Breast epithelium (tissue), 4 donors: ENCODE measurements at regions not wholly inside any gene's neighbourhood (a gene's known extent, or its start where the extent isn't known, plus 50 kb on each side); places are given as distances from the start of the nearest gene placed in this dataset.

ENCODE experiments used
- DNase-seq, 2 donors: peaks; one replicate each; pipeline ENCODE4 v3.0.0-alpha.2; 2019; ENCODE audit warnings: low spot score in 2 of 2
- H3K27ac ChIP-seq, 2 donors: fragments of 200-600 bp; sonication (generic) in 1 of 2; one replicate each; pipeline ENCODE4 v1.5.1; 2016 to 2019; ENCODE audit warnings: mild to moderate bottlenecking in 1 of 2
- H3K27me3 ChIP-seq, 2 donors: fragments of 200-600 bp; sonication (generic) in 1 of 2; one replicate each; pipeline versions ENCODE4 v1.5.1 to v1.6.0; 2017 to 2019; ENCODE audit warnings: control low read depth in 1 of 2, mild to moderate bottlenecking in 1 of 2
- H3K36me3 ChIP-seq: fragments of 200-600 bp; one replicate; pipeline ENCODE4 v1.5.1; 2019
- H3K4me1 ChIP-seq, 2 donors: fragments of 200-600 bp; sonication (generic); one replicate each; pipeline ENCODE4 v1.5.1; 2016 to 2019; ENCODE audit warnings: control low read depth in 1 of 2
- H3K4me3 ChIP-seq, 3 donors: fragments of 200-600 bp; sonication (generic); 1 replicate in 2 of 3; 2 replicates in 1 of 3; pipeline ENCODE4 v1.5.1; 2016 to 2019; ENCODE audit warnings: mild to moderate bottlenecking in 3 of 3, moderate library complexity in 2 of 3
- H3K9me3 ChIP-seq, 2 donors: fragments of 200-600 bp; sonication (generic) in 1 of 2; one replicate each; pipeline ENCODE4 v1.5.1; 2016 to 2019; ENCODE audit warnings: control low read depth in 1 of 2
- POLR2A ChIP-seq: fragments of 450-650 bp; IDR thresholded peaks from one replicate; pipeline ENCODE4 v1.6.1; 2016; ENCODE audit warnings: antibody characterized with exemption, mild to moderate bottlenecking, moderate library complexity
- POLR2AphosphoS5 ChIP-seq, 3 donors: sonication (generic); formaldehyde crosslinking; IDR thresholded peaks; one replicate each; pipeline ENCODE4 v1.6.1; 2017; ENCODE audit warnings: antibody characterized with exemption in 3 of 3
- intact Hi-C: fragments of 100-400 bp; cut with DNase I; formaldehyde crosslinking; loops from one replicate; pipeline ENCODE4 v1.15.1; 2023; ENCODE audit warnings: low total_unique reads
- TF ChIP-seq, protein P1 (sequence below), 3 donors: fragments of 450-650 bp; IDR thresholded peaks; one replicate each; pipeline ENCODE4 v1.5.1; 2016 to 2017; ENCODE audit warnings: antibody characterized with exemption in 3 of 3, mild to moderate bottlenecking in 3 of 3, moderate library complexity in 3 of 3

DNA sequence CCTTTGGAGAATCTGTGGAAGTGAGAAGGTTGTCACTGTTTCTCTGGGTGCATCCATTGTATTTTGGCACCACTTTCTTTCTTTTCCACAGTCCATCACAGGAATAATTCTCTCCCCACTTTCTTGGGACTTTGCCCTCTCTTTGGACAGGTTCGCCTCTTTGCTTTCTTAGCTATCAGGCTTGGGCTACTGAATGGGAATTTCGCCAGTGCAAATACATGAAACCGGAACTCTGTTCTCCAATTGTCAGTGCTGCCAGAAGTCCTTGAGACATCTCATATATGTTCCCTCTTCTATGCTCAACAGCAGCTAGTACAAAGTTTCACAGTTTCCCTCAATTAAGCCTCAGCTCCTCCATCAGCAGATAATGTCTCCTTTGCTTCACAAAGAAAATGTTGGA is 76.2 kb downstream of the NABP1 start:
- Histone ChIP-seq H3K36me3 (no peaks in the 10 kb centered on the region), H3K4me1 (no peaks in the 10 kb centered on the region), H3K27me3 (no peaks in the 10 kb centered on the region), H3K27ac (no peak overlapping the region), H3K9me3 (no peaks in the 10 kb centered on the region), H3K4me3 (no peak overlapping the region)
- TF ChIP-seq, protein P1, sequence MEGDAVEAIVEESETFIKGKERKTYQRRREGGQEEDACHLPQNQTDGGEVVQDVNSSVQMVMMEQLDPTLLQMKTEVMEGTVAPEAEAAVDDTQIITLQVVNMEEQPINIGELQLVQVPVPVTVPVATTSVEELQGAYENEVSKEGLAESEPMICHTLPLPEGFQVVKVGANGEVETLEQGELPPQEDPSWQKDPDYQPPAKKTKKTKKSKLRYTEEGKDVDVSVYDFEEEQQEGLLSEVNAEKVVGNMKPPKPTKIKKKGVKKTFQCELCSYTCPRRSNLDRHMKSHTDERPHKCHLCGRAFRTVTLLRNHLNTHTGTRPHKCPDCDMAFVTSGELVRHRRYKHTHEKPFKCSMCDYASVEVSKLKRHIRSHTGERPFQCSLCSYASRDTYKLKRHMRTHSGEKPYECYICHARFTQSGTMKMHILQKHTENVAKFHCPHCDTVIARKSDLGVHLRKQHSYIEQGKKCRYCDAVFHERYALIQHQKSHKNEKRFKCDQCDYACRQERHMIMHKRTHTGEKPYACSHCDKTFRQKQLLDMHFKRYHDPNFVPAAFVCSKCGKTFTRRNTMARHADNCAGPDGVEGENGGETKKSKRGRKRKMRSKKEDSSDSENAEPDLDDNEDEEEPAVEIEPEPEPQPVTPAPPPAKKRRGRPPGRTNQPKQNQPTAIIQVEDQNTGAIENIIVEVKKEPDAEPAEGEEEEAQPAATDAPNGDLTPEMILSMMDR (IDR thresholded peaks at IDR 0.05), result no peak
- TF ChIP-seq POLR2AphosphoS5 (IDR thresholded peaks at IDR 0.05) (no peak), POLR2A (no peak)
- intact Hi-C loops, result no loop called here
- DNase-seq, result no peak

GRCh38 chr2:191756761-191757160 is 78.8 kb downstream of the NABP1 start:
- intact Hi-C loops, result no loop called here
- Histone ChIP-seq H3K36me3 (no peaks in the 10 kb centered on the region), H3K4me1 (no peaks in the 10 kb centered on the region), H3K9me3 (no peaks in the 10 kb centered on the region), H3K27me3 (no peaks in the 10 kb centered on the region), H3K27ac (no peak overlapping the region), H3K4me3 (no peak overlapping the region)
- no peak for DNase-seq
- TF ChIP-seq POLR2AphosphoS5 (IDR thresholded peaks at IDR 0.05) (no peak), POLR2A (no peak)
- TF ChIP-seq, protein P1 (IDR thresholded peaks at IDR 0.05), result no peak

- Histone ChIP-seq H3K4me1 (no peaks in the 10 kb centered on the region), H3K27ac (no peak overlapping the region), H3K4me3 (no peak overlapping the region), H3K9me3 (no peaks in the 10 kb centered on the region), H3K27me3 (no peaks in the 10 kb centered on the region), H3K36me3 (no peaks in the 10 kb centered on the region)
- TF ChIP-seq POLR2AphosphoS5 (IDR thresholded peaks at IDR 0.05) (no peak), POLR2A (no peak)
- TF ChIP-seq, protein P1 (IDR thresholded peaks at IDR 0.05), result no peak
- DNase-seq, result no peak
- intact Hi-C loops, result no loop called here
These were observed 79.3 kb downstream of the NABP1 start for GRCh38 chr2:191757208-191757607.

DNA sequence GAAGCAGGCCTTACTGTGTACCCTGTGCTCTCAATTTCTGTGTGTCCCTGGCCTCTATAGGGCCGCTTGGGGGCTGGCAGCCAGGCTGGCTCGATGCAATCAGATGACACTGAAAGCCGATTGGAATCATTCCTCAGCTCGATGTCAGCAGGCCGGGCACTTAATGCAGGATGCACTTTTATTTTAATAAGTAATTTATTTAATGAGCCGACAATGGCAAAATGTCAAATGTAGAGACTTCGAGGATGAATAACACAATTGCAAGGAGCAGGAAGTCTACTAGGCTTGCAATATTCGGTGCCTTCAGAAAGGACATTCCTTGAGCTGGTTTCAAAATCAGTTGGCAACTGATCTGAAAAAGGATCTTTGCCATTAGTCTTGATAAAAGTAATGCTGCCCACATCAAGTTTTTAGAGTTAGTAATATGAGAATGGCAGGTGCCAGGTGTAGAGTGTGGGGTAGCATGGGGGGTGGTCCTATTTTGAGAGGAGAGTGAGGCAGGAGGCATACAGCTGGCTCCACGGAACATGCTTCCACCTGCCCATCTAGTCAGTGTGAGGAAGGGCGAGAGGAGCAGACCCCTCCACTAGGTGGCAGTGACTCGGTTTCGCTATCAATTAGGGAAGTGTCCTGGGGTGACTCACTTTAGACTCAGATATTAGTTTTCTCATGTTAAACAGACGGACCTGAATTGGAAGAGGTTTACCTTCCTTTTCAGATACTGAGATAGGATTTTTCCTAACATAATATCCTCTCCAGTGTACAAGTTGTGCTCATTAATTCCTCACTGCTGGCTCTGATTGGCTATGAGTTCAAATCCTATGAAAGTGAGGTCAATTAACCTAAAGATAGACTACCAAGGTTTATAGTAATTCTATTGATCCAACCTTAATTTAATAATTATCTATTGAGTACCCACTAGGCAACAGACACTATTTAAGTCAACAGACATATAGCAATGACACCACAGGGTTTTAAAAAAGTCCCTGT is 80.9 kb downstream of the NABP1 start:
- Histone ChIP-seq H3K4me1 (no peaks in the 10 kb centered on the region), H3K27me3 (no peaks in the 10 kb centered on the region), H3K27ac (no peak overlapping the region), H3K36me3 (no peaks in the 10 kb centered on the region), H3K4me3 (no peak overlapping the region), H3K9me3 (no peaks in the 10 kb centered on the region)
- no peak for TF ChIP-seq POLR2AphosphoS5 (IDR thresholded peaks at IDR 0.05)
- TF ChIP-seq, protein P1 (IDR thresholded peaks at IDR 0.05), result no peak
- DNase-seq, result no peak
- intact Hi-C loops, result no loop called here

- no peaks in the 10 kb centered on the region for H3K27me3 ChIP-seq
- H3K27ac ChIP-seq, result no peak overlapping the region
- no peaks in the 10 kb centered on the region for H3K4me1 ChIP-seq
- TF ChIP-seq, protein P1 (IDR thresholded peaks at IDR 0.05), result no peak
- TF ChIP-seq POLR2AphosphoS5 (IDR thresholded peaks at IDR 0.05) (no peak), POLR2A (no peak)
- no peak for DNase-seq
- intact Hi-C loops, result no loop called here
- H3K4me3 ChIP-seq, result no peak overlapping the region
- no peaks in the 10 kb centered on the region for H3K9me3 ChIP-seq
- H3K36me3 ChIP-seq, result no peaks in the 10 kb centered on the region
These were observed 81.7 kb downstream of the NABP1 start for GRCh38 chr2:191759680-191760079.
